ENCODE measurements at regions not wholly inside any gene's neighbourhood (a gene's known extent, or its start where the extent isn't known, plus 50 kb on each side); places are given as distances from the start of the nearest gene placed in this dataset.
"Not testable (repeated sequence)": the region's sequence is repeated elsewhere in the genome, so short reads cannot be mapped to it uniquely, and the experiment has no call there.

- DNase-seq = no peak
Observed at GRCh38 chr4:53863736-53864365, 200.6 kb downstream of the CHIC2 start.

GRCh38 chr4:53863158-53863557 lies 201.2 kb downstream of the CHIC2 start:
- no peak for DNase-seq

GRCh38 chr4:53861856-53862610 lies 202.4 kb downstream of the CHIC2 start:
- DNase-seq = no peak

GRCh38 chr4:53859305-53859704 lies 205.1 kb downstream of the CHIC2 start:
- DNase-seq = no peak

GRCh38 chr4:53858744-53859143 lies 205.7 kb downstream of the CHIC2 start:
- no peak for DNase-seq

GRCh38 chr4:53855581-53856250 lies 208.7 kb downstream of the CHIC2 start:
- no peak for DNase-seq

GRCh38 chr4:53854991-53855568 lies 209.3 kb downstream of the CHIC2 start:
- no peak for DNase-seq

- DNase-seq = no peak
Observed at GRCh38 chr4:53852343-53852742, 212.1 kb downstream of the CHIC2 start.

GRCh38 chr4:53847965-53848364 lies 216.4 kb downstream of the CHIC2 start:
- no peak for DNase-seq

- DNase-seq = no peak
Observed at GRCh38 chr4:53844551-53844950, 219.9 kb downstream of the CHIC2 start.

GRCh38 chr4:53844133-53844532 lies 220.3 kb downstream of the CHIC2 start:
- DNase-seq = no peak

GRCh38 chr4:53841711-53842110 lies 222.7 kb downstream of the CHIC2 start:
- no peak for DNase-seq

GRCh38 chr4:53840643-53841042 lies 223.8 kb downstream of the CHIC2 start:
- DNase-seq = no peak

GRCh38 chr4:53833302-53834003 lies 231.0 kb downstream of the CHIC2 start:
- DNase-seq = not testable (repeated sequence)

- no peak for DNase-seq
Observed at GRCh38 chr4:53832549-53832948, 231.9 kb downstream of the CHIC2 start.

- no peak for DNase-seq
Observed at GRCh38 chr4:53830511-53830910, 233.9 kb downstream of the CHIC2 start.

GRCh38 chr4:53821179-53821851 lies 230.0 kb upstream of the LNX1 start:
- DNase-seq = no peak

GRCh38 chr4:53818104-53818503 lies 226.8 kb upstream of the LNX1 start:
- DNase-seq = no peak

- DNase-seq = no peak
Observed at GRCh38 chr4:53816561-53816960, 225.3 kb upstream of the LNX1 start.

- no peak for DNase-seq
Observed at GRCh38 chr4:53815281-53815680, 224.0 kb upstream of the LNX1 start.

GRCh38 chr4:53813998-53814397 lies 222.7 kb upstream of the LNX1 start:
- no peak for DNase-seq

GRCh38 chr4:53810643-53811042 lies 219.4 kb upstream of the LNX1 start:
- no peak for DNase-seq

- DNase-seq = no peak
Observed at GRCh38 chr4:53809816-53810215, 218.5 kb upstream of the LNX1 start.

All from NCI-H2081 treated with DMSO at 0.1 percent for 48 hours (cell line).